Left lung (tissue), 4 donors: ENCODE measurements at regions not wholly inside any gene's neighbourhood (a gene's known extent, or its start where the extent isn't known, plus 50 kb on each side); places are given as distances from the start of the nearest gene placed in this dataset.

Source experiments
- ATAC-seq: fragments of 200-7000 bp; cut with Tn5 transposase; one replicate; pipeline ENCODE4 v1.9.1; 2020; ENCODE audit warnings: moderate library complexity
- DNase-seq, 4 donors: peaks; one replicate each; pipeline ENCODE4 v3.0.0-alpha.2; 2013 to 2020
- H3K27ac ChIP-seq, 2 donors: fragments of 200-600 bp; sonication (generic) in 1 of 2; one replicate each; pipeline versions ENCODE4 v1.5.0 to v1.8.0; 2020 to 2021
- H3K27me3 ChIP-seq, 2 donors: fragments of 200-600 bp; sonication (generic) in 1 of 2; one replicate each; pipeline versions ENCODE4 v1.5.0 to v1.8.0; 2020 to 2021
- H3K36me3 ChIP-seq, 2 donors: fragments of 200-600 bp; sonication (generic) in 1 of 2; one replicate each; pipeline versions ENCODE4 v1.5.0 to v1.8.0; 2020 to 2021
- H3K4me1 ChIP-seq, 2 donors: fragments of 200-600 bp; one replicate each; pipeline ENCODE4 v1.8.0; 2021
- H3K4me3 ChIP-seq, 2 donors: fragments of 200-600 bp; sonication (generic) in 1 of 2; one replicate each; pipeline versions ENCODE4 v1.5.0 to v1.8.0; 2020 to 2021; ENCODE audit warnings: mild to moderate bottlenecking in 1 of 2
- H3K9me3 ChIP-seq, 2 donors: fragments of 200-600 bp; sonication (generic) in 1 of 2; one replicate each; pipeline versions ENCODE4 v1.5.0 to v1.8.0; 2020 to 2021
- intact Hi-C, 2 donors: fragments of 100-400 bp; cut with DNase I; formaldehyde crosslinking; loops; one replicate each; pipeline versions ENCODE4 v1.11.2 to v1.14.2; 2022
- TF ChIP-seq, protein P1 (sequence below), 2 donors: fragments of 200-600 bp; sonication (generic) in 1 of 2; IDR thresholded peaks; one replicate each; pipeline versions ENCODE4 v1.5.0 to v1.8.0; 2021; ENCODE audit warnings: antibody characterized with exemption in 2 of 2
- donor health status: DM: no; HTN: yes; CAD: no.
- donor health status: DM: no; HTN: no; CAD: no.

DNA sequence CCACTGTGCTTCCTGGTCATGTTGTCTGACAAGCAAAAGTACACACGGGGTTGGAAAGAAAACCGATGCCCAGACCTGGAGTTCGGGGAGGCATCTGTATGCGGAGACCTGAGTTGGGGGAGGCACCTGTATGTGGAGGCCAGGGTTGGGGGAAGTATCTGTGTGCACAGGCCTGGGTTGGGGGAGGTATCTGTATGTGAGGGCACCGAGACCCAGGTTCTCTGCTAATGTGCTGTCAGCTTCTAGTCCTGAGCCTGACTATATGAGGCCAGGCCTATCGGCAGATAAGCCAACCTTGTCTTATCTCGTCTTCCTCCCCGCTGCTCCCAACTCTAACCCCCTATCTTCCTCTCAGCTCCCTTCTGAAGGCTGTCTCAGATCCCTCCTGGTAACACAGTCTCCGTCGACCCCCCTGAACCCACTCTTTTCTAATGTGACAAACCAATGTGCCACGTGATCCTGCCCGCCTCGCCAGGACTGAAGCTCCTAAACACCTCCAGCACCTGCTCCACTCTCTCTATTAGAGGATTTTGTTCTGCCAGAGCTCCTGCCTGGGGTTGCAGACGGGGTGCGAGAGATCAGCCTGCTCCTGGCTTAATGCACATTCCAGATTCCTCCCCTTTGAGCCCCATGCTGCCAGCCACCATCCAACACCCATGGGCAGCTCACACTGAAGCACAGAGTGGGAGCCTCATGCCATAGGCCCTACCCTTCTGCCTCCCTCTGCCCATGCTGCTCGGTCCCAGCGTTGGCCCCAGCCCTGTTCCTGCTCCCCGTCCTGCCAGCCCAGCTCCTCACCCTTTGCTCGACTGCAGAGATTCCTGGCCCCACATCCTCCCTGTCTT is 188.4 kb downstream of the SH3BP4 start:
- DNase-seq (no peak), ATAC-seq (no peak)
- H3K36me3 ChIP-seq, result no peaks in the 10 kb centered on the region
- H3K27ac ChIP-seq, result no peak overlapping the region
- no peaks in the 10 kb centered on the region for H3K27me3 ChIP-seq
- TF ChIP-seq, protein P1, sequence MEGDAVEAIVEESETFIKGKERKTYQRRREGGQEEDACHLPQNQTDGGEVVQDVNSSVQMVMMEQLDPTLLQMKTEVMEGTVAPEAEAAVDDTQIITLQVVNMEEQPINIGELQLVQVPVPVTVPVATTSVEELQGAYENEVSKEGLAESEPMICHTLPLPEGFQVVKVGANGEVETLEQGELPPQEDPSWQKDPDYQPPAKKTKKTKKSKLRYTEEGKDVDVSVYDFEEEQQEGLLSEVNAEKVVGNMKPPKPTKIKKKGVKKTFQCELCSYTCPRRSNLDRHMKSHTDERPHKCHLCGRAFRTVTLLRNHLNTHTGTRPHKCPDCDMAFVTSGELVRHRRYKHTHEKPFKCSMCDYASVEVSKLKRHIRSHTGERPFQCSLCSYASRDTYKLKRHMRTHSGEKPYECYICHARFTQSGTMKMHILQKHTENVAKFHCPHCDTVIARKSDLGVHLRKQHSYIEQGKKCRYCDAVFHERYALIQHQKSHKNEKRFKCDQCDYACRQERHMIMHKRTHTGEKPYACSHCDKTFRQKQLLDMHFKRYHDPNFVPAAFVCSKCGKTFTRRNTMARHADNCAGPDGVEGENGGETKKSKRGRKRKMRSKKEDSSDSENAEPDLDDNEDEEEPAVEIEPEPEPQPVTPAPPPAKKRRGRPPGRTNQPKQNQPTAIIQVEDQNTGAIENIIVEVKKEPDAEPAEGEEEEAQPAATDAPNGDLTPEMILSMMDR (IDR thresholded peaks at IDR 0.05), result no peak
- intact Hi-C loops, result loop anchor here in 1 of 2 donors (5.0 to 10.0 kb wide), 2 partner anchors 452 to 605 kb away; no protein-coding TSS in a partner anchor
- no peak overlapping the region for H3K4me3 ChIP-seq
- H3K4me1 ChIP-seq, result no peaks in the 10 kb centered on the region
- no peaks in the 10 kb centered on the region for H3K9me3 ChIP-seq

DNA sequence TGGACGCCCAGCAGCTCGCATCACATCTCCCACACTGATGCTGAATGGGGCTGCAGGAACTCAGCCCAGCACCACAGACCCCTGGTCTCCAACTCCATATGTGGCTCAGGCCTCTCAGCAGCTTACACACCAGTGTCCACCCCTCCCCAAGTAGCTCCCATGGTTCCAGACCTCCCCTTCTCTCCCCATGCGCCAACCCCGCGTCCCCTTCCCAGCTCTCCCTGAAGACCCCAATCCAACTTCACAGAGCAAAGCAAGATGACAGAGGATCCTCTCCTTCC is 188.9 kb downstream of the SH3BP4 start:
- intact Hi-C loops, result no loop called here
- DNase-seq, result no peak
- TF ChIP-seq, protein P1 (IDR thresholded peaks at IDR 0.05), result no peak
- H3K27me3 ChIP-seq, result no peaks in the 10 kb centered on the region
- H3K4me1 ChIP-seq, result no peaks in the 10 kb centered on the region
- H3K27ac ChIP-seq, result no peak overlapping the region
- no peak for ATAC-seq
- no peaks in the 10 kb centered on the region for H3K9me3 ChIP-seq
- H3K36me3 ChIP-seq, result no peaks in the 10 kb centered on the region
- H3K4me3 ChIP-seq, result no peak overlapping the region

DNA sequence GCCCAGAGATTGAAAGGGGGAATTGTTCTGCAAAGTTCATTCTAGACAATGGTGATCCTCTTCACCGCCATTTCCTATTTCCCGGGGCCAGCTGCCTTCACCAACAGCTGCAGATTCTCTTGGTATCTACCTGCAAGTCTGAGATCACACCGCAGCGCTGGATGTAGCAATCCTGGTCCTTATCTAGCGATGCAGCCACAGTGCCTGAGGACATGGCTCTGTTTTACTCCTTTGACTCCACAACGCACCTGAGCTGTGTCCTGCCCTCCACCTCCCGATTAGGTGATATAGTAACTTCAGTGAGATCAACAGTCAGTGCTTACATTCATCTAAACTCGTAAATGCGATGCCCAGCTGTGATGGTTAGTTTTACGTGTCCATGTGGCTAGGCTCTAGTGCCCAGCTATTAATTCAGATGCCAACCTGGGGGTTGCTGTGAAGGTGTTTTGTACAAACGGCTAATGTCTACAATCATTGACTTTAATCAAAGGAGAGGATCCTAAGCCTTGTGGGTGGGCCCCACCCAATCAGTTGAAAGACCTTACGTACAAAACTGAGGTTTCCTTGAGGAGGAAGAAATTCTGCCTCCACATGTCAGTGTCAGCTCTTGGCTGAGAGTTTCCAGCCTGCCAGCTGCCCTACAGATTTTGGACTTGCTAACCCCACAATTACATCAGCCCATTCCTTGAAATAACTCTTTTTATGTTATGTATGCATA is 189.8 kb downstream of the SH3BP4 start:
- no peaks in the 10 kb centered on the region for H3K27me3 ChIP-seq

DNA sequence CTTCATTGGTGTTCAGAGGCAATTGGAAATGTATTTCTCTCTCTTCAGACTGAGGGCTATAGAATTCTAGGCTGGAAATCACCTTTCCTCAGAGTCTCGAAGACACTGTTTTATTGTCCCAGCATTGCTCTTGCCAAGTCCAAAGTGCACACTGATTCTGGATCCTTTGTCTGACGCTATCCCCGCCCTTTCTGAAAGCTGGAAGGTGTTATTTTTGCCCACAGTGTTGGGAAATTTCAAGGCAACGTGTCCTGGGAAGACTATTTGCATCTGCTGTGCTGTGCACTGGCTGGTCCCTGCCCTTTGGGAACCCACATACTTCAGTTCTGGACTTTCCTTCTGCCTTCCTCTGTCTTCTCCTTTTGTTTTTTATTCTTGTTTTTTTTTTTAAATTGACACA is 190.8 kb downstream of the SH3BP4 start:
- ATAC-seq, result no peak
- intact Hi-C loops, result no loop called here
- no peaks in the 10 kb centered on the region for H3K36me3 ChIP-seq
- H3K4me3 ChIP-seq, result no peak overlapping the region
- no peaks in the 10 kb centered on the region for H3K4me1 ChIP-seq
- H3K27ac ChIP-seq, result no peak overlapping the region
- no peak for DNase-seq
- no peaks in the 10 kb centered on the region for H3K9me3 ChIP-seq
- TF ChIP-seq, protein P1 (IDR thresholded peaks at IDR 0.05), result no peak
- H3K27me3 ChIP-seq, result no peaks in the 10 kb centered on the region

More for the DNA sequence above, 189.8 kb downstream of the SH3BP4 start:
- Histone ChIP-seq H3K4me3 (no peak overlapping the region), H3K27ac (no peak overlapping the region), H3K36me3 (no peaks in the 10 kb centered on the region), H3K4me1 (no peaks in the 10 kb centered on the region), H3K9me3 (no peaks in the 10 kb centered on the region)
- TF ChIP-seq, protein P1 (IDR thresholded peaks at IDR 0.05), result no peak
- DNase-seq (no peak), ATAC-seq (no peak)
- intact Hi-C loops, result no loop called here

DNA sequence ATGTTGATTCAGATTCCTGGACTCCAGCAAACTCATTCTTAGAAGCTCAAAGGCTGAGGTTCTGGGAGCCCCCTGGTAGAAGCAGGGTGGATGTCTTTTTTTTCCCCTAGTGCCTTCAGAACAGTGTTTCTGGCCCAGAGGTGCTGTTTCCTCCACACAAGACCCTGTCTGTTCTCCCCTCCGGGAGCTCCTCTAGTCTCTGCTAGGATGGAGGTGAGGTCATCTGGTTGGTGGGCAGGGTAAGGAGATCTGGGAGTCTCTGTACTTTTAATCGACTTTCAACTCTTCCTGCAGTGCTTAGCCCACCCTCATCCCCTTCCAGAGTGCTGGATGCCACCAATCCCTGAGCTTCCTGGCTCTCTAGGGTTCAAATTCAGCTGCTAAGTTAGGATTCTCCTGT is 192.0 kb downstream of the SH3BP4 start:
- Histone ChIP-seq H3K9me3 (no peaks in the 10 kb centered on the region), H3K36me3 (no peaks in the 10 kb centered on the region), H3K4me1 (no peaks in the 10 kb centered on the region), H3K27me3 (no peaks in the 10 kb centered on the region), H3K27ac (no peak overlapping the region), H3K4me3 (no peak overlapping the region)
- no peak for DNase-seq
- TF ChIP-seq, protein P1 (IDR thresholded peaks at IDR 0.05), result no peak
- ATAC-seq, result no peak
- intact Hi-C loops, result no loop called here
